IPS-20b (cell line): ENCODE measurements at regions not wholly inside any gene's neighbourhood (a gene's known extent, or its start where the extent isn't known, plus 50 kb on each side); places are given as distances from the start of the nearest gene placed in this dataset.
"Not testable (repeated sequence)": the region's sequence is repeated elsewhere in the genome, so short reads cannot be mapped to it uniquely, and the experiment has no call there.

Source experiments
- H3K27ac ChIP-seq: one replicate; pipeline ENCODE4 v1.5.1; 2013; ENCODE audit warnings: low read length
- H3K27me3 ChIP-seq: 2 replicates; pipeline ENCODE4 v1.6.1; 2013; ENCODE audit warnings: mild to moderate bottlenecking, low read length, inconsistent platforms; ENCODE audit not compliant: insufficient read depth
- H3K36me3 ChIP-seq: 2 replicates; pipeline ENCODE4 v1.6.1; 2013; ENCODE audit warnings: low read depth, mild to moderate bottlenecking, inconsistent platforms, low read length, moderate library complexity; ENCODE audit not compliant: insufficient read depth
- H3K4me1 ChIP-seq: 2 replicates; pipeline ENCODE4 v1.6.1; 2013; ENCODE audit warnings: mild to moderate bottlenecking, control low read depth, inconsistent platforms, low read length, moderate library complexity; ENCODE audit not compliant: insufficient read depth
- H3K4me3 ChIP-seq: 2 replicates; pipeline ENCODE4 v1.5.1; 2013; ENCODE audit warnings: mild to moderate bottlenecking, low read length, inconsistent platforms
- H3K9ac ChIP-seq: 2 replicates; pipeline ENCODE4 v1.6.1; 2013; ENCODE audit warnings: low read depth, mild to moderate bottlenecking, inconsistent platforms, low read length, moderate library complexity
- H3K9me3 ChIP-seq: 2 replicates; pipeline ENCODE4 v1.6.1; 2013; ENCODE audit warnings: mild to moderate bottlenecking, low read depth, low read length, inconsistent platforms; ENCODE audit not compliant: insufficient read depth

GRCh38 chr5:92937396-92937795 lies 643.6 kb downstream of the NR2F1-AS1 start:
- H3K27me3 ChIP-seq, H3K36me3 ChIP-seq, H3K9me3 ChIP-seq, H3K9ac ChIP-seq, H3K4me3 ChIP-seq, H3K4me1 ChIP-seq, H3K27ac ChIP-seq: not testable (repeated sequence)

- Histone ChIP-seq H3K27ac (no peak overlapping the region), H3K36me3 (no peaks in the 10 kb centered on the region), H3K9ac (no peak overlapping the region), H3K4me3 (no peak overlapping the region), H3K9me3 (no peaks in the 10 kb centered on the region), H3K27me3 (no peaks in the 10 kb centered on the region), H3K4me1 (0 out of 2 replicates have a peak, but pooled peaks cover under 1% of the 10 kb centered on the region)
These were observed 651.0 kb downstream of the NR2F1-AS1 start for GRCh38 chr5:92930057-92930456.

- Histone ChIP-seq H3K9me3 (no peaks in the 10 kb centered on the region), H3K36me3 (no peaks in the 10 kb centered on the region), H3K27me3 (no peaks in the 10 kb centered on the region), H3K4me1 (peaks cover 24% of the 10 kb centered on the region), H3K4me3 (no peak overlapping the region), H3K9ac (no peak overlapping the region), H3K27ac (no peak overlapping the region)
These were observed 653.7 kb downstream of the NR2F1-AS1 start for GRCh38 chr5:92927291-92927778.

- no peak overlapping the region for H3K4me3 ChIP-seq
- no peaks in the 10 kb centered on the region for H3K27me3 ChIP-seq
- no peak overlapping the region for H3K9ac ChIP-seq
- no peak overlapping the region for H3K27ac ChIP-seq
- no peaks in the 10 kb centered on the region for H3K9me3 ChIP-seq
- no peaks in the 10 kb centered on the region for H3K36me3 ChIP-seq
- H3K4me1 ChIP-seq: peaks cover 28% of the 10 kb centered on the region
These were observed 657.1 kb downstream of the NR2F1-AS1 start for GRCh38 chr5:92923885-92924284.

- Histone ChIP-seq H3K9me3 (no peaks in the 10 kb centered on the region), H3K36me3 (no peaks in the 10 kb centered on the region), H3K4me1 (peaks cover 28% of the 10 kb centered on the region), H3K27ac (no peak overlapping the region), H3K9ac (no peak overlapping the region), H3K27me3 (no peaks in the 10 kb centered on the region), H3K4me3 (no peak overlapping the region)
These were observed 658.6 kb downstream of the NR2F1-AS1 start for GRCh38 chr5:92922231-92922967.

- H3K27me3 ChIP-seq: no peaks in the 10 kb centered on the region
- no peak overlapping the region for H3K9ac ChIP-seq
- H3K27ac ChIP-seq: no peak overlapping the region
- H3K9me3 ChIP-seq: no peaks in the 10 kb centered on the region
- H3K36me3 ChIP-seq: no peaks in the 10 kb centered on the region
- H3K4me1 ChIP-seq: peaks cover 9% of the 10 kb centered on the region
- H3K4me3 ChIP-seq: no peak overlapping the region
These were observed 664.0 kb downstream of the NR2F1-AS1 start for GRCh38 chr5:92917044-92917443.

- no peaks in the 10 kb centered on the region for H3K27me3 ChIP-seq
- no peak overlapping the region for H3K27ac ChIP-seq
- H3K4me1 ChIP-seq: peaks cover 17% of the 10 kb centered on the region
- no peaks in the 10 kb centered on the region for H3K9me3 ChIP-seq
- H3K9ac ChIP-seq: no peak overlapping the region
- H3K36me3 ChIP-seq: no peaks in the 10 kb centered on the region
- H3K4me3 ChIP-seq: no peak overlapping the region
These were observed 665.0 kb downstream of the NR2F1-AS1 start for GRCh38 chr5:92916036-92916435.

GRCh38 chr5:92912283-92912682 lies 668.7 kb downstream of the NR2F1-AS1 start:
- Histone ChIP-seq H3K4me1 (peaks cover 32% of the 10 kb centered on the region), H3K4me3 (no peak overlapping the region; the same call in 1 of the 2 replicates), H3K27me3 (no peaks in the 10 kb centered on the region), H3K9me3 (no peaks in the 10 kb centered on the region), H3K27ac (no peak overlapping the region), H3K9ac (no peak overlapping the region), H3K36me3 (no peaks in the 10 kb centered on the region)

GRCh38 chr5:92911851-92912250 lies 669.2 kb downstream of the NR2F1-AS1 start:
- H3K27me3 ChIP-seq: no peaks in the 10 kb centered on the region
- no peaks in the 10 kb centered on the region for H3K36me3 ChIP-seq
- H3K9ac ChIP-seq: no peak overlapping the region
- H3K4me1 ChIP-seq: peaks cover 32% of the 10 kb centered on the region
- peak overlapping the region; percentile 27; the same call in 1 of the 2 replicates for H3K4me3 ChIP-seq
- no peaks in the 10 kb centered on the region for H3K9me3 ChIP-seq
- no peak overlapping the region for H3K27ac ChIP-seq

- no peak overlapping the region for H3K27ac ChIP-seq
- H3K4me3 ChIP-seq: peak overlapping the region; percentile 27; the same call in 1 of the 2 replicates
- peaks cover 32% of the 10 kb centered on the region for H3K4me1 ChIP-seq
- H3K9ac ChIP-seq: no peak overlapping the region
- no peaks in the 10 kb centered on the region for H3K9me3 ChIP-seq
- no peaks in the 10 kb centered on the region for H3K36me3 ChIP-seq
- H3K27me3 ChIP-seq: no peaks in the 10 kb centered on the region
These were observed 669.7 kb downstream of the NR2F1-AS1 start for GRCh38 chr5:92911293-92911692.

- Histone ChIP-seq H3K9ac (no peak overlapping the region), H3K9me3 (no peaks in the 10 kb centered on the region), H3K4me3 (no peak overlapping the region), H3K36me3 (no peaks in the 10 kb centered on the region), H3K27ac (no peak overlapping the region), H3K27me3 (no peaks in the 10 kb centered on the region), H3K4me1 (peaks cover 32% of the 10 kb centered on the region)
These were observed 671.4 kb downstream of the NR2F1-AS1 start for GRCh38 chr5:92909602-92909962.

GRCh38 chr5:92908952-92909601 lies 671.9 kb downstream of the NR2F1-AS1 start:
- H3K4me3 ChIP-seq: no peak overlapping the region
- H3K9ac ChIP-seq: no peak overlapping the region
- no peaks in the 10 kb centered on the region for H3K9me3 ChIP-seq
- no peaks in the 10 kb centered on the region for H3K36me3 ChIP-seq
- no peaks in the 10 kb centered on the region for H3K27me3 ChIP-seq
- no peak overlapping the region for H3K27ac ChIP-seq
- peaks cover 32% of the 10 kb centered on the region for H3K4me1 ChIP-seq
